ENCODE measurements at regions not wholly inside any gene's neighbourhood (a gene's known extent, or its start where the extent isn't known, plus 50 kb on each side); places are given as distances from the start of the nearest gene placed in this dataset.

DNA sequence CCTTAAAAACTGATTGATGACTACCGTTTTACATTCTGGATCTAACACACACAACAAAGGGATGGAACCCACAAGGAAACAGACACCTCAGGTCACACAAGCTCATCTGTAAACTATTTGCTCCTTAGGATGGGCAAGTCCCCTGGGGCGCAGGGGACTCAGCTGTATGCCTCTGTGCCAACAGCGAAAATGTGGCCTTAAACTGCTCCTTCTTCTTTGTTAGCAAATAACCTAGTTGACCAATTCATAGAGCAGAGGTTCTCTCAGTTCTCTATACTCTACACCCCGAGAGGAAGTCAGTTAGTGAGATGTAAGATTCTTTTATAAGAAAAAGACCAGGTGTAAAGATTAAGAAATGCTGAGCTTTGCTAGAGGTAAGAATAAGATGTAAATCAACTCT is 181.9 kb upstream of the PRSS58 start:
- peaks cover 0 to 5% (median 0%) of the 10 kb centered on the region in 7 donors for H3K27me3 ChIP-seq (replicated peaks in 1 of 7)
- intact Hi-C loops (cut with DNase I; ENCODE audit: low total_unique reads), result no loop called here
- no peak overlapping the region for H3K4me3 ChIP-seq
- H3K9me3 ChIP-seq, result no peaks in the 10 kb centered on the region
- WGBS, 5 donors, result 28 to 67% (median 50%) methylated on average over 4 of the region's 4 CpGs
- H3K27ac ChIP-seq, result no peak overlapping the region
- H3K36me3 ChIP-seq, result no peaks in the 10 kb centered on the region
- no peak for TF ChIP-seq POLR2AphosphoS5 (IDR thresholded peaks at IDR 0.05)
- TF ChIP-seq, protein P1, sequence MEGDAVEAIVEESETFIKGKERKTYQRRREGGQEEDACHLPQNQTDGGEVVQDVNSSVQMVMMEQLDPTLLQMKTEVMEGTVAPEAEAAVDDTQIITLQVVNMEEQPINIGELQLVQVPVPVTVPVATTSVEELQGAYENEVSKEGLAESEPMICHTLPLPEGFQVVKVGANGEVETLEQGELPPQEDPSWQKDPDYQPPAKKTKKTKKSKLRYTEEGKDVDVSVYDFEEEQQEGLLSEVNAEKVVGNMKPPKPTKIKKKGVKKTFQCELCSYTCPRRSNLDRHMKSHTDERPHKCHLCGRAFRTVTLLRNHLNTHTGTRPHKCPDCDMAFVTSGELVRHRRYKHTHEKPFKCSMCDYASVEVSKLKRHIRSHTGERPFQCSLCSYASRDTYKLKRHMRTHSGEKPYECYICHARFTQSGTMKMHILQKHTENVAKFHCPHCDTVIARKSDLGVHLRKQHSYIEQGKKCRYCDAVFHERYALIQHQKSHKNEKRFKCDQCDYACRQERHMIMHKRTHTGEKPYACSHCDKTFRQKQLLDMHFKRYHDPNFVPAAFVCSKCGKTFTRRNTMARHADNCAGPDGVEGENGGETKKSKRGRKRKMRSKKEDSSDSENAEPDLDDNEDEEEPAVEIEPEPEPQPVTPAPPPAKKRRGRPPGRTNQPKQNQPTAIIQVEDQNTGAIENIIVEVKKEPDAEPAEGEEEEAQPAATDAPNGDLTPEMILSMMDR (IDR thresholded peaks at IDR 0.05 in 8 of 11, conservative IDR thresholded peaks at IDR 0.05 in 3 of 11), result no peak
- no peak for TF ChIP-seq POLR2A (IDR thresholded peaks at IDR 0.05)
- peaks cover 0 to 63% (median 21%) of the 10 kb centered on the region in 6 donors for H3K4me1 ChIP-seq
- DNase-seq, result no peak

DNA sequence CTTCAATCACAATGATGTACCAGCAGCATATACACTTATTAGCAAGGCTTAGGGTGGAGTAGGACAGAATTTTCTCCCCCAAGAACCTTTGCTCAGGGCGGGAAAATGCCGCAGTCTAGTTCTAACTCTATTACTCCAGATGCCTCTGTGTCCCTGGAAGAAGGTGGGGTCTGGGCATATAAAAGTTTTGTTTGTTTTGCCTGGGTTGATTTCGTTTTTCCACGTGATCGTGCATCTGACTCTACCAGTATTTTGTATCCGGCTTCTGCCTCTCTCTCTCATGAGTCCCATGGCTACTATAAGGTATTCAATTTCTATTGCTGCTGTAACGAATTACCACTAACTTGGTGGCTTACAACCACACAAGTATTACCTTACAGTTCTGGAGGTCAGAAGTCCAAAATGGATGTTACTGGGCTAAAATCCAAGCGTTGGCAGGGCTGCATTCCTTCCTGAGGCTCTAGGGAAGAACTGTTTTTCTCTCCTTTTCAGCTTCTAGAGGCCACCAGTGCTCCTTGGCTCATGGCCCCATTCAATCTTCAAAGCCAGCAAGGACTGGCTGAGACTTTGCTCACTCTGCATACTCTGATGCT is 181.2 kb upstream of the PRSS58 start:
- H3K27ac ChIP-seq, result no peak overlapping the region
- H3K9me3 ChIP-seq, result no peaks in the 10 kb centered on the region
- no peak for DNase-seq
- intact Hi-C loops (cut with DNase I; ENCODE audit: low total_unique reads), result no loop called here
- TF ChIP-seq POLR2AphosphoS5 (IDR thresholded peaks at IDR 0.05) (no peak), POLR2A (IDR thresholded peaks at IDR 0.05) (no peak)
- TF ChIP-seq, protein P1 (IDR thresholded peaks at IDR 0.05 in 8 of 11, conservative IDR thresholded peaks at IDR 0.05 in 3 of 11), result no peak
- 62 to 86% (median 67%) methylated on average over 8 of the region's 8 CpGs for WGBS, 5 donors
- H3K4me3 ChIP-seq, result no peak overlapping the region
- peaks cover 0 to 64% (median 22%) of the 10 kb centered on the region in 6 donors for H3K4me1 ChIP-seq
- H3K27me3 ChIP-seq (replicated peaks in 1 of 7), result peaks cover 0 to 5% (median 0%) of the 10 kb centered on the region in 7 donors
- no peaks in the 10 kb centered on the region for H3K36me3 ChIP-seq

DNA sequence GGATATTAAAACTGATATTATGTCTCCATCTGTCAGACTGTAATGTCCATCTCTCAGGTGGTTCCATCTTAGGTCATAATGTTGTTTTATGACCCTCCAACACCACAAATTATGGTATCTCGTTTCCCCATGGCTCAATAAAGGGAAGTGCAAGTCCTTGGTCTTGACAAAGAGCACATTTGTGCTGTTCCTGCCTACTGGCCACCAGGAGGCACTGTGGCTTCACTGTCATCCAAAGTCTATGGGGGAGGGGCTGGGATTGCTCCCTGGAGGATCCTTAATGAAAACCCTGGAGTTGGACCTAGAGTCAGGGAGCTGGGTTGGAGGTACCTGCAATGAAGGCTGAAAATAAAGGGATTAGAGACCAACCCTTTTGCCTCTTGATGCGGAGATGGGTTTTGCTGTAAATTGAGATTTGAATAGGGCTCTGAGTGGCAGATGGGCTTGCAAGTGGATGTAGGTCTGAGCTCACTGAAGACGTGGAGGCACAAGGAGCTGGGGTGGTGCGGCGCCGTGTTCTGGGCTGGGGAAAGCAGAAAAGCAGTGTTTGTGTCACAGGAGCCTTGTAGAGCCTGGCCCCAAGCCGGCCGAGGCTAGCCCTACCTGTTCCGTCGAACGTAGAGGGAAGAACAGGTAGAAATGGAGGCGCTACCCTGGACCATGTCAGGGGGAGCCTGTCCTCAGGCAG is 180.5 kb upstream of the PRSS58 start:
- peaks cover 0 to 5% (median 0%) of the 10 kb centered on the region in 7 donors for H3K27me3 ChIP-seq (replicated peaks in 1 of 7)
- intact Hi-C loops (cut with DNase I; ENCODE audit: low total_unique reads), result no loop called here
- no peaks in the 10 kb centered on the region for H3K36me3 ChIP-seq
- no peak for DNase-seq
- no peak overlapping the region for H3K27ac ChIP-seq
- 81 to 88% (median 83%) methylated on average over 12 of the region's 12 CpGs for WGBS, 5 donors
- peaks cover 0 to 59% (median 16%) of the 10 kb centered on the region in 6 donors for H3K4me1 ChIP-seq
- no peaks in the 10 kb centered on the region for H3K9me3 ChIP-seq
- TF ChIP-seq, protein P1 (IDR thresholded peaks at IDR 0.05 in 8 of 11, conservative IDR thresholded peaks at IDR 0.05 in 3 of 11), result peak; percentile 16 to 67 (median 40)
- TF ChIP-seq POLR2AphosphoS5 (IDR thresholded peaks at IDR 0.05) (no peak), POLR2A (IDR thresholded peaks at IDR 0.05) (no peak)
- H3K4me3 ChIP-seq, result no peak overlapping the region

DNA sequence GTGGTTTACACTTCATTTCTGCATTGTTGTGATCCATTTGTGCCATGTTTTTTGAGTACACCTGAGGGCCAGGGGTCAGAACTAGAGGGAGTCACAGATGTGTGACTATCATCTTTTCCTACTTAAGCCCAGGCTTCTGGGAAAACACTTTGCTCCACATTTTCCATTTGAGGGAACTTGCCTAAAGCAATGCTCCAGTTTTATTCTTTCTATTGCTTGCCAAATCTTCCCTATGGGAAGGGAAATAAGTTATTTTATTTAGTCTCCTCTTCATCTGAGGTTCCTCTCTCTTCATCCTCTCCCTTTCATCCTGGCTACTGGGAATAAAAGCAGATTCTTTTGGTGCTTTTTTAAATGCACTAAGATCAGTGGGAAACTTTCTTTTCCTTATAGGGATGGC is 179.9 kb upstream of the PRSS58 start:
- Histone ChIP-seq H3K4me3 (no peak overlapping the region), H3K4me1 (peaks cover 0 to 52% (median 13%) of the 10 kb centered on the region in 6 donors)

More for the DNA sequence above, 179.9 kb upstream of the PRSS58 start:
- intact Hi-C loops (cut with DNase I; ENCODE audit: low total_unique reads), result no loop called here
- DNase-seq, result no peak
- Histone ChIP-seq H3K27me3 (replicated peaks in 1 of 7) (peaks cover 0 to 5% (median 0%) of the 10 kb centered on the region in 7 donors), H3K27ac (no peak overlapping the region), H3K36me3 (no peaks in the 10 kb centered on the region), H3K9me3 (no peaks in the 10 kb centered on the region)
- TF ChIP-seq, protein P1 (IDR thresholded peaks at IDR 0.05 in 8 of 11, conservative IDR thresholded peaks at IDR 0.05 in 3 of 11), result no peak
- TF ChIP-seq POLR2A (IDR thresholded peaks at IDR 0.05) (no peak), POLR2AphosphoS5 (IDR thresholded peaks at IDR 0.05) (no peak)

Data from spleen (tissue), 11 donors.